K562 (cell line): ENCODE measurements at regions not wholly inside any gene's neighbourhood (a gene's known extent, or its start where the extent isn't known, plus 50 kb on each side); places are given as distances from the start of the nearest gene placed in this dataset.

Experiments
- CEBPB ChIP-seq: fragments of 450-650 bp; IDR thresholded peaks from 2 replicates; pipeline ENCODE4 v1.6.1; 2016; ENCODE audit warnings: missing genetic modification characterization, missing compliant biosample characterization
- CTCF ChIP-seq, 3 experiments: IDR thresholded peaks in 2 of 3; conservative IDR thresholded peaks in 1 of 3; 2 replicates each; pipeline ENCODE4 v1.5.1; 2011 to 2012; ENCODE audit warnings: low read length in 3 of 3, mild to moderate bottlenecking in 3 of 3, control low read depth in 2 of 3, improper control_type of control experiment in 1 of 3, inconsistent platforms in 1 of 3, low read depth in 1 of 3, mixed read lengths in 1 of 3, moderate library complexity in 1 of 3; ENCODE audit not compliant: insufficient read depth in 2 of 3
- EZH2 ChIP-seq: IDR thresholded peaks from 2 replicates; pipeline ENCODE4 v1.6.1; 2012; ENCODE audit warnings: low read depth, mild to moderate bottlenecking, inconsistent platforms, low read length, borderline replicate concordance
- RBBP5 ChIP-seq: fragments of 200-600 bp; sonication (generic); IDR thresholded peaks from 2 replicates; pipeline ENCODE4 v1.6.1; 2012; ENCODE audit warnings: borderline replicate concordance, mild to moderate bottlenecking, low read length, control low read depth, inconsistent platforms; ENCODE audit not compliant: insufficient read depth, poor library complexity, severe bottlenecking
- TBP ChIP-seq: optimal IDR thresholded peaks from 2 replicates; pipeline ENCODE3; 2011; ENCODE audit warnings: low read depth, low read length, improper control_type of control experiment
- ZZZ3 ChIP-seq: fragments of 450-650 bp; IDR thresholded peaks from 2 replicates; pipeline ENCODE4 v1.6.1; 2016; ENCODE audit warnings: antibody characterized with exemption, mild to moderate bottlenecking, moderate library complexity
- TF ChIP-seq, protein P1 (sequence below): sonication (generic); formaldehyde crosslinking; IDR thresholded peaks from 2 replicates; pipeline ENCODE4 v1.5.0; 2020; ENCODE audit warnings: missing genetic modification reagents
- TF ChIP-seq, protein P2 (sequence below), 2 experiments: fragments of 450-650 bp; IDR thresholded peaks; 2 replicates each; pipeline ENCODE4 v1.6.1; 2018; ENCODE audit warnings: mild to moderate bottlenecking in 2 of 2, low read depth in 1 of 2; ENCODE audit not compliant: partially characterized antibody in 2 of 2

GRCh38 chr1:82486468-82486867 is 685.7 kb downstream of the ADGRL2 start:
- TF ChIP-seq TBP: no peak
- TF ChIP-seq CTCF (IDR thresholded peaks at IDR 0.05 in 2 of 3, conservative IDR thresholded peaks at IDR 0.05 in 1 of 3; ENCODE audit: insufficient read depth in 2 of 3, low read depth in 1 of 3, low read length in 3 of 3): no peak
- TF ChIP-seq, protein P1, sequence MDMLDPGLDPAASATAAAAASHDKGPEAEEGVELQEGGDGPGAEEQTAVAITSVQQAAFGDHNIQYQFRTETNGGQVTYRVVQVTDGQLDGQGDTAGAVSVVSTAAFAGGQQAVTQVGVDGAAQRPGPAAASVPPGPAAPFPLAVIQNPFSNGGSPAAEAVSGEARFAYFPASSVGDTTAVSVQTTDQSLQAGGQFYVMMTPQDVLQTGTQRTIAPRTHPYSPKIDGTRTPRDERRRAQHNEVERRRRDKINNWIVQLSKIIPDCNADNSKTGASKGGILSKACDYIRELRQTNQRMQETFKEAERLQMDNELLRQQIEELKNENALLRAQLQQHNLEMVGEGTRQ (CRISPR knock-in tag): no peak
- TF ChIP-seq ZZZ3: no peak
- no peak for TF ChIP-seq CEBPB (tag)
- TF ChIP-seq, protein P2, sequence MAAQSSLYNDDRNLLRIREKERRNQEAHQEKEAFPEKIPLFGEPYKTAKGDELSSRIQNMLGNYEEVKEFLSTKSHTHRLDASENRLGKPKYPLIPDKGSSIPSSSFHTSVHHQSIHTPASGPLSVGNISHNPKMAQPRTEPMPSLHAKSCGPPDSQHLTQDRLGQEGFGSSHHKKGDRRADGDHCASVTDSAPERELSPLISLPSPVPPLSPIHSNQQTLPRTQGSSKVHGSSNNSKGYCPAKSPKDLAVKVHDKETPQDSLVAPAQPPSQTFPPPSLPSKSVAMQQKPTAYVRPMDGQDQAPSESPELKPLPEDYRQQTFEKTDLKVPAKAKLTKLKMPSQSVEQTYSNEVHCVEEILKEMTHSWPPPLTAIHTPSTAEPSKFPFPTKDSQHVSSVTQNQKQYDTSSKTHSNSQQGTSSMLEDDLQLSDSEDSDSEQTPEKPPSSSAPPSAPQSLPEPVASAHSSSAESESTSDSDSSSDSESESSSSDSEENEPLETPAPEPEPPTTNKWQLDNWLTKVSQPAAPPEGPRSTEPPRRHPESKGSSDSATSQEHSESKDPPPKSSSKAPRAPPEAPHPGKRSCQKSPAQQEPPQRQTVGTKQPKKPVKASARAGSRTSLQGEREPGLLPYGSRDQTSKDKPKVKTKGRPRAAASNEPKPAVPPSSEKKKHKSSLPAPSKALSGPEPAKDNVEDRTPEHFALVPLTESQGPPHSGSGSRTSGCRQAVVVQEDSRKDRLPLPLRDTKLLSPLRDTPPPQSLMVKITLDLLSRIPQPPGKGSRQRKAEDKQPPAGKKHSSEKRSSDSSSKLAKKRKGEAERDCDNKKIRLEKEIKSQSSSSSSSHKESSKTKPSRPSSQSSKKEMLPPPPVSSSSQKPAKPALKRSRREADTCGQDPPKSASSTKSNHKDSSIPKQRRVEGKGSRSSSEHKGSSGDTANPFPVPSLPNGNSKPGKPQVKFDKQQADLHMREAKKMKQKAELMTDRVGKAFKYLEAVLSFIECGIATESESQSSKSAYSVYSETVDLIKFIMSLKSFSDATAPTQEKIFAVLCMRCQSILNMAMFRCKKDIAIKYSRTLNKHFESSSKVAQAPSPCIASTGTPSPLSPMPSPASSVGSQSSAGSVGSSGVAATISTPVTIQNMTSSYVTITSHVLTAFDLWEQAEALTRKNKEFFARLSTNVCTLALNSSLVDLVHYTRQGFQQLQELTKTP (IDR thresholded peaks at IDR 0.05; ENCODE audit: low read depth in 1 of 2, partially characterized antibody in 2 of 2): no peak
- TF ChIP-seq RBBP5: no peak
- TF ChIP-seq EZH2: no peak
